ENCODE measurements at regions not wholly inside any gene's neighbourhood (a gene's known extent, or its start where the extent isn't known, plus 50 kb on each side); places are given as distances from the start of the nearest gene placed in this dataset.

DNA sequence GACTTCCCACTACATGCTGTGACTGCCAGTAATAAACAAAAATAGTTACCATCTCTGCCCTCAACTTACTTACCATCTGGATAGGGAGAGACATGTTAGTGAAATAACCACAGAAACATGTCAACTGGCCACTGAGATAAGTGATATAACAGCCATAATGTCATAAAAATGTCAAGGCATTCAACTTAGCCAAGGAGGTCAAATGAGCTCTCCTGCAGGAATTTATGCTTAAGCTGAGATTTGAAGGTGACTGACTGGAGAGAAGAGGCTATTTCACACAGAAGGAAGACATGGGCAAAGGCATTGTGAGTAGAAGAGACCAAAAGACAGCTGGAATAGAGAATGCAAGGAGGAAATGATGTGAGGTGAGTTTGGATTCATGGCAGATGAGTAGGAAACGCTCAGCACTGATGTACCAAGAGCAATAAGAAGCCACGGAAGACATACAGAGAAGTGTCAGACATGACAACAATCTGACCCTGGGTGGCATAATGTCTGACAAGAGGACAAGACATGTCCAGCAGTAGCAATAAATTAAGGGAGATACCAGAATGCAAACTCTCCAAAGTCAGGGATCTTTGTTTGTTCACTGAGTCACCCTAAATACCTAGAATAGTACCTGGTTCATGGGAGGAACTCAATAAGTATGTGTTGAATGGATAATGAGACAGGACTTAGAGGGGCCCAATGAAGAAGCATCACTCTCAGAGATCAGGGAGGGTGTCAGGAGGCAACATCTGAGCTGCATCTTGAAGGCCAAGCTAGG lies 318.8 kb downstream of the ACTL7B start:
- Mint-ChIP-seq H3K27ac (no peak overlapping the region), H3K27me3 (ENCODE audit: low read depth) (peaks cover 4% of the 10 kb centered on the region; the same call in 1 of the 2 replicates), H3K9me3 (peaks cover 0 to 3% of the 10 kb centered on the region in 2 experiments; a peak in 1 of 5 replicates), H3K4me3 (no peak overlapping the region), H3K36me3 (ENCODE audit: insufficient read depth in 1 of 3, low read depth in 3 of 3) (no peaks in the 10 kb centered on the region), H3K4me1 (peaks cover 2 to 3% of the 10 kb centered on the region in 2 experiments; a peak in 2 of 4 replicates)
- H3K27me3 ChIP-seq (ENCODE audit: insufficient read depth, low read length): no peaks in the 10 kb centered on the region
- H4K5ac ChIP-seq (ENCODE audit: insufficient read length, low read depth, low read length): no peak overlapping the region
- no peak overlapping the region for H4K8ac ChIP-seq (replicated peaks; ENCODE audit: insufficient read length, low read depth, low read length)
- H2BK5ac ChIP-seq (ENCODE audit: insufficient read length, low read length): no peak overlapping the region
- H3K27ac ChIP-seq (ENCODE audit: insufficient read length, low read depth, low read length): no peak overlapping the region
- no peak overlapping the region for H2BK20ac ChIP-seq (ENCODE audit: low read depth, low read length, poor library complexity, severe bottlenecking)
- H3K4me2 ChIP-seq (ENCODE audit: insufficient read depth, insufficient read length, low read length): no peak overlapping the region
- no peak overlapping the region for H3K9ac ChIP-seq (ENCODE audit: extremely low read depth, insufficient read length, low read length)
- H3K79me2 ChIP-seq (ENCODE audit: insufficient read depth, low read length): no peaks in the 10 kb centered on the region
- no peak overlapping the region for H2AFZ ChIP-seq (ENCODE audit: low read length)
- H3K14ac ChIP-seq (ENCODE audit: insufficient read depth, low read length): no peak overlapping the region
- no peak overlapping the region for H3K18ac ChIP-seq (ENCODE audit: insufficient read length, low read depth, low read length)
- H3K4me1 ChIP-seq (ENCODE audit: insufficient read depth, low read length): no peaks in the 10 kb centered on the region
- H3T11ph ChIP-seq (ENCODE audit: low read length): no peak overlapping the region
- TF ChIP-seq, protein P1, sequence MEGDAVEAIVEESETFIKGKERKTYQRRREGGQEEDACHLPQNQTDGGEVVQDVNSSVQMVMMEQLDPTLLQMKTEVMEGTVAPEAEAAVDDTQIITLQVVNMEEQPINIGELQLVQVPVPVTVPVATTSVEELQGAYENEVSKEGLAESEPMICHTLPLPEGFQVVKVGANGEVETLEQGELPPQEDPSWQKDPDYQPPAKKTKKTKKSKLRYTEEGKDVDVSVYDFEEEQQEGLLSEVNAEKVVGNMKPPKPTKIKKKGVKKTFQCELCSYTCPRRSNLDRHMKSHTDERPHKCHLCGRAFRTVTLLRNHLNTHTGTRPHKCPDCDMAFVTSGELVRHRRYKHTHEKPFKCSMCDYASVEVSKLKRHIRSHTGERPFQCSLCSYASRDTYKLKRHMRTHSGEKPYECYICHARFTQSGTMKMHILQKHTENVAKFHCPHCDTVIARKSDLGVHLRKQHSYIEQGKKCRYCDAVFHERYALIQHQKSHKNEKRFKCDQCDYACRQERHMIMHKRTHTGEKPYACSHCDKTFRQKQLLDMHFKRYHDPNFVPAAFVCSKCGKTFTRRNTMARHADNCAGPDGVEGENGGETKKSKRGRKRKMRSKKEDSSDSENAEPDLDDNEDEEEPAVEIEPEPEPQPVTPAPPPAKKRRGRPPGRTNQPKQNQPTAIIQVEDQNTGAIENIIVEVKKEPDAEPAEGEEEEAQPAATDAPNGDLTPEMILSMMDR (conservative IDR thresholded peaks at IDR 0.05): no peak
- H4K91ac ChIP-seq (ENCODE audit: insufficient read length, low read depth, low read length): no peak overlapping the region
- H3K4ac ChIP-seq (ENCODE audit: low read depth, low read length): no peak overlapping the region
- H3K23ac ChIP-seq (ENCODE audit: insufficient read length, low read depth, low read length): no peak overlapping the region
- no peaks in the 10 kb centered on the region for H3K79me1 ChIP-seq (ENCODE audit: insufficient read depth, low read depth, low read length, poor library complexity, severe bottlenecking)
- WGBS (ENCODE audit: extremely low coverage, insufficient read length, low lambda C conversion rate): no CpG with 5 or more reads among the region's 2 CpGs
- no peaks in the 10 kb centered on the region for H4K20me1 ChIP-seq (ENCODE audit: control insufficient read depth, insufficient read depth, insufficient read length)
- no peak overlapping the region for H2BK120ac ChIP-seq (ENCODE audit: low read depth, low read length, poor library complexity, severe bottlenecking)
- no peaks in the 10 kb centered on the region for H3K23me2 ChIP-seq (ENCODE audit: insufficient read length, low read depth, low read length, poor library complexity, severe bottlenecking)
- no peak overlapping the region for H2BK12ac ChIP-seq (ENCODE audit: insufficient read length, low read depth, low read length)
- no peak overlapping the region for H2BK15ac ChIP-seq (ENCODE audit: low read depth, low read length)
- no peak overlapping the region for H3K56ac ChIP-seq (ENCODE audit: insufficient read length, low read depth, low read length)
- no peak overlapping the region for H2AK5ac ChIP-seq (ENCODE audit: insufficient read length, low read length)
- H3K9me3 ChIP-seq (ENCODE audit: control insufficient read depth, low read depth, low read length): no peaks in the 10 kb centered on the region
- no peak for DNase-seq
